Hepatocyte (in vitro differentiated cells): ENCODE measurements at regions not wholly inside any gene's neighbourhood (a gene's known extent, or its start where the extent isn't known, plus 50 kb on each side); places are given as distances from the start of the nearest gene placed in this dataset.

Experiments used
- EZH2 ChIP-seq: fragments of 200-600 bp; sonication (generic); IDR thresholded peaks from 2 replicates; pipeline ENCODE4 v1.6.1; 2016; ENCODE audit warnings: antibody characterized with exemption, mild to moderate bottlenecking, borderline replicate concordance
- EZH2phosphoT487 ChIP-seq: fragments of 200-600 bp; sonication (generic); IDR thresholded peaks from one replicate; pipeline ENCODE4 v1.6.1; 2018; ENCODE audit warnings: antibody characterized with exemption, mild to moderate bottlenecking, low read depth, moderate library complexity; ENCODE audit not compliant: unreplicated experiment, severe bottlenecking
- TF ChIP-seq, protein P1 (sequence below): fragments of 200-600 bp; sonication (generic); IDR thresholded peaks from 2 replicates; pipeline ENCODE4 v1.5.1; 2016; ENCODE audit warnings: antibody characterized with exemption, mild to moderate bottlenecking; ENCODE audit not compliant: poor library complexity

GRCh38 chr22:47813661-47814060, 1051.2 kb downstream of the TBC1D22A start:
- TF ChIP-seq, protein P1, sequence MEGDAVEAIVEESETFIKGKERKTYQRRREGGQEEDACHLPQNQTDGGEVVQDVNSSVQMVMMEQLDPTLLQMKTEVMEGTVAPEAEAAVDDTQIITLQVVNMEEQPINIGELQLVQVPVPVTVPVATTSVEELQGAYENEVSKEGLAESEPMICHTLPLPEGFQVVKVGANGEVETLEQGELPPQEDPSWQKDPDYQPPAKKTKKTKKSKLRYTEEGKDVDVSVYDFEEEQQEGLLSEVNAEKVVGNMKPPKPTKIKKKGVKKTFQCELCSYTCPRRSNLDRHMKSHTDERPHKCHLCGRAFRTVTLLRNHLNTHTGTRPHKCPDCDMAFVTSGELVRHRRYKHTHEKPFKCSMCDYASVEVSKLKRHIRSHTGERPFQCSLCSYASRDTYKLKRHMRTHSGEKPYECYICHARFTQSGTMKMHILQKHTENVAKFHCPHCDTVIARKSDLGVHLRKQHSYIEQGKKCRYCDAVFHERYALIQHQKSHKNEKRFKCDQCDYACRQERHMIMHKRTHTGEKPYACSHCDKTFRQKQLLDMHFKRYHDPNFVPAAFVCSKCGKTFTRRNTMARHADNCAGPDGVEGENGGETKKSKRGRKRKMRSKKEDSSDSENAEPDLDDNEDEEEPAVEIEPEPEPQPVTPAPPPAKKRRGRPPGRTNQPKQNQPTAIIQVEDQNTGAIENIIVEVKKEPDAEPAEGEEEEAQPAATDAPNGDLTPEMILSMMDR, result no peak
- TF ChIP-seq EZH2 (no peak), EZH2phosphoT487 (no peak)
